ENCODE measurements at regions not wholly inside any gene's neighbourhood (a gene's known extent, or its start where the extent isn't known, plus 50 kb on each side); places are given as distances from the start of the nearest gene placed in this dataset.

DNA sequence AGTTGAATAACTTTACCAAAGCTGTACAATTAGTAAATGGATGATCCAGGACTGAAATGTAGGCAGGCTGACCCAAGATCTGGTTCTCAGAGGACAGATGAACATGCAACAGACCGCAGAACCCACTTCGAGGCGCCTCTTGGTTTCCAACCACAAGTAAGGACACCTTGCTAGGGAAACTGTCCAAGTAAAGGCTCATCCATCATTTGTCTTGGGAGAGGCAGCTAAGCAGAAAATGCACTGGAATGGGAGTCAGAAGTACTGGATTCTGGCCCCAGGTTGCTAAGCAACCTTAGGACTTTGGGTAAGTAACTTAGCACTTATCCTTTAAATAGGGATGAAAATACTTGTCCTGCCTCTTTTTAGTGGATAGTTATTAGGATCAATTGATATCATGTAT is 366.3 kb upstream of the LRRC3B start:
- TF ChIP-seq CTCF (IDR thresholded peaks at IDR 0.05) (no peak), ZFX (IDR thresholded peaks at IDR 0.05; ENCODE audit: borderline replicate concordance) (no peak)
